ENCODE measurements at regions not wholly inside any gene's neighbourhood (a gene's known extent, or its start where the extent isn't known, plus 50 kb on each side); places are given as distances from the start of the nearest gene placed in this dataset.

DNA sequence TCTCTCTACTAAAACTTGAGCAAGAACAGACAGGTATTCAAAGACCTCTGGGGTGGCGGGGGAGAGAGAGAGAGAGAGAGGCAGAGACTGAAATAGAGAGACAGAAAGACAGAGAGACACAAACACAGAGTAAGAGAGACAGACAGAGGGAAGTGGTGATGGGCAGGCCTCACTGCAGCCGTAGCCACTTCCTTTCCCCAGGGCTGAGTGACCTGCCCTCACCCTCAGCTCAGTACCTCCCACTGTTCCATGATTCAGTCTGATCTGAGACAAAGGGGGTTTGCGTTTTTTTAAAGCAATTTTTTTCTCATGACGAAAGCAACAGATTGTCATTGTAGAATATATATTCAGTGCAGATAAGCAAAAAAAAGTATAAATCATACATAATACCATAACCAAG lies 607.9 kb upstream of the B3GAT1 start:
- TF ChIP-seq EZH2 (conservative IDR thresholded peaks at IDR 0.05; ENCODE audit: low read depth, low read length) (no peak), RARG (CRISPR knock-in tag; IDR thresholded peaks at IDR 0.05; ENCODE audit: low read depth) (no peak), RFX5 (IDR thresholded peaks at IDR 0.05; ENCODE audit: low read depth, low read length) (no peak)
